OCI-LY7 (cell line): ENCODE measurements at regions not wholly inside any gene's neighbourhood (a gene's known extent, or its start where the extent isn't known, plus 50 kb on each side); places are given as distances from the start of the nearest gene placed in this dataset.

Source experiments
- CTCF ChIP-seq: fragments of 200-600 bp; sonication (generic); conservative IDR thresholded peaks from 2 replicates; pipeline ENCODE4 v1.5.1; 2014; ENCODE audit warnings: mild to moderate bottlenecking, antibody characterized with exemption, low read length, moderate library complexity, mixed read lengths
- EZH2phosphoT487 ChIP-seq: fragments of 200-600 bp; sonication (generic); IDR thresholded peaks from 2 replicates; pipeline ENCODE4 v1.6.1; 2018; ENCODE audit warnings: low read depth, borderline replicate concordance, mild to moderate bottlenecking, mixed run types, antibody characterized with exemption, low read length, moderate library complexity, mixed read lengths

DNA sequence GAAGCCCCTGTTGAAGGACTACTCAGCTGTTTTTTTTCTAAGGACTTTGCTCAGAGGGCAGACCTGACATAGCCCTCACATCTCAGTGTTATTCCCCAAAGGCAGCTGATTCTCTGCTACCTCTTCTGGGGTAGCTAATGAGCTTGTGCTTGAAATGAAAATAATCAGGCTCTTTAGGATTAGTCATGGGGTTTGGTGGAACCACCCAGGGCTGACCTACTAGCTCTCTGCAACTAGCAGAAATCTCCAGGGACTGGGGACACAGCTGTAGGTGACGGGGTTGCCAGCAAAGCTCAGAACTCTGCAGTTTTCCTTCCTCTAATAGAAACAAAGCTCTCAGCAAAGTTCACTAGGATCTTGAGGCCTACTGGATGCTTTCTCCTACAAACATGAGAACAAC, 106.4 kb upstream of the BCL9 start:
- no peak for TF ChIP-seq CTCF
- TF ChIP-seq EZH2phosphoT487, result no peak
